ENCODE measurements at regions not wholly inside any gene's neighbourhood (a gene's known extent, or its start where the extent isn't known, plus 50 kb on each side); places are given as distances from the start of the nearest gene placed in this dataset.

DNA sequence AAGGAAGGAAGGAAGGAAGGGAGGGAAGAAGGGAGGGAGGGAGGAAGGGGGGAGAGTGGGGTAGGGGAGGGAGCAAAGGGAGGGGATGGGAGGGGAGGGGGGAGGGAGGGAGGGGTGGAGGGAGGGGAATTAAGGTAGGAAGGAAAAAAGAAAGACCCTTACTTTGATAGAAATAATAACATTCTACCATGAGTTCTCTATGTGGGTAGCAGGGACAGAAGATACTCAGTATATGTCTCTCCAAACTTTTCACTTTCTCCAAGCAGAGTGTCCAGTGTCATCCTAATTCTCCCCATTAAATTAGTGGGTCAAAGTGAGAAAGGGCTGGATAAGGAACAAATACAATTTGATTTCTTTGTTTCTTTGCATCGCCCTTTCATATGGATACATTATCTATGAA, 553.4 kb upstream of the USP15 start:
- Histone ChIP-seq H3K4me3 (no peak overlapping the region), H3K9me2 (ENCODE audit: insufficient read depth) (no peaks in the 10 kb centered on the region), H3K27me3 (replicated peaks; ENCODE audit: insufficient read depth) (no peaks in the 10 kb centered on the region), H3F3A (ENCODE audit: insufficient read depth) (no peaks in the 10 kb centered on the region), H3K27ac (no peak overlapping the region), H2AFZ (no peak overlapping the region), H3K79me2 (ENCODE audit: insufficient read depth) (no peaks in the 10 kb centered on the region), H3K9me3 (ENCODE audit: low read depth) (no peaks in the 10 kb centered on the region), H3K4me2 (ENCODE audit: unreplicated experiment) (no peak overlapping the region), H3K36me3 (ENCODE audit: low read depth) (no peaks in the 10 kb centered on the region), H3K9ac (no peak overlapping the region), H4K20me1 (ENCODE audit: insufficient read depth) (no peaks in the 10 kb centered on the region), H3K4me1 (ENCODE audit: insufficient read depth) (no peaks in the 10 kb centered on the region)
- no peak for DNase-seq
- in situ Hi-C loops (cut with MboI): no loop called here
- WGBS, 2 experiments (ENCODE audit: low coverage in 1 of 2, low lambda C conversion rate in 2 of 2, missing lambda C conversion rate in 2 of 2): 81 to 88% methylated on average over 1 of the region's 1 CpG
- TF ChIP-seq EZH2phosphoT487 (IDR thresholded peaks at IDR 0.05; ENCODE audit: insufficient read depth, low read depth): no peak
- no peak for TF ChIP-seq EZH2 (IDR thresholded peaks at IDR 0.05; ENCODE audit: insufficient read depth, poor library complexity, severe bottlenecking)

DNA sequence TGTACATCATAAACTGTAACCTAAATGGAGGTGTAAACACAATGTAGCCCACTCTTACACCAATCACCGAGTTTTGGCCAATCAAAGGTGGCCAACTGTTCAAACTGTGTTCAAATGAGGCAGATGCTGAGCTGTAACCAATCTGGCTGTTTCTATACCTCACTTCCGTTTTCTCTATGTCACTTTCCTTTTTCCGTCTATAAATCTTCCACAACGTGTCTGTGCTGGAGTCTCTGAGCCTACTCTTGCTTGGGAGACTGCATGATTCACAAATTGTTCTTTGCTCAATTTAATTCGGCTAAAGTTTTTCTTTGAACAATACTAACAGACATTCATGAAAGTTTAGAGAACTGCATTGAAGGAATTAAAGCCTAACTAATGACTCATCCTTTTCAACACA, 547.1 kb upstream of the USP15 start:
- peak; percentile 0 for DNase-seq
- Histone ChIP-seq H3K27ac (no peak overlapping the region), H3K79me2 (ENCODE audit: insufficient read depth) (no peaks in the 10 kb centered on the region), H4K20me1 (ENCODE audit: insufficient read depth) (no peaks in the 10 kb centered on the region), H3K9me3 (ENCODE audit: low read depth) (no peaks in the 10 kb centered on the region), H3K4me3 (no peak overlapping the region), H3F3A (ENCODE audit: insufficient read depth) (no peaks in the 10 kb centered on the region), H3K9ac (no peak overlapping the region), H3K36me3 (ENCODE audit: low read depth) (no peaks in the 10 kb centered on the region), H2AFZ (no peak overlapping the region), H3K27me3 (replicated peaks; ENCODE audit: insufficient read depth) (no peaks in the 10 kb centered on the region), H3K4me2 (ENCODE audit: unreplicated experiment) (no peak overlapping the region), H3K9me2 (ENCODE audit: insufficient read depth) (no peaks in the 10 kb centered on the region), H3K4me1 (ENCODE audit: insufficient read depth) (no peaks in the 10 kb centered on the region)
- in situ Hi-C loops (cut with MboI): no loop called here
- TF ChIP-seq EZH2 (IDR thresholded peaks at IDR 0.05; ENCODE audit: insufficient read depth, poor library complexity, severe bottlenecking) (no peak), EZH2phosphoT487 (IDR thresholded peaks at IDR 0.05; ENCODE audit: insufficient read depth, low read depth) (no peak)
- 53 to 55% methylated on average over 5 of the region's 5 CpGs for WGBS, 2 experiments (ENCODE audit: low coverage in 1 of 2, low lambda C conversion rate in 2 of 2, missing lambda C conversion rate in 2 of 2)

DNA sequence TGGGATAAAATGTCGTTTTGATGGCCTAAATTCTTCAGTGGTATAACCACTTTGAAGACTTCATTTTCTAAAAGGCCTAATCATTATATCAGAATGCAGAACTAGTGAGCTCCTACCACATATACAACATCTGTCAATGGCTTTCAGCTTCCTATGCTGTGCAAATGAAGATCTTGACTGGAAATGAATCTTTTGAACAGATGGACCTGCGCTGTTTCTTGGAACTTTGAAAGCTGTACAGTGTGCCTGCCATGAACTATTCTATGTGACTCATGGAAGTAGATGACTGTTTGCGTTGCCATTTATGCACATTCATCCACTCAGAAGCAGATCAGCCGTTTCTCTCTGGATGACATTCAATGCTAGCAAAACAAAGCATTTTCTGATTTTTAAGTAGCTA, 542.2 kb upstream of the USP15 start:
- H4K20me1 ChIP-seq (ENCODE audit: insufficient read depth): no peaks in the 10 kb centered on the region
- no peak overlapping the region for H3K4me3 ChIP-seq
- 48 to 50% methylated on average over 4 of the region's 4 CpGs for WGBS, 2 experiments (ENCODE audit: low coverage in 1 of 2, low lambda C conversion rate in 2 of 2, missing lambda C conversion rate in 2 of 2)
- H3K9me3 ChIP-seq (ENCODE audit: low read depth): no peaks in the 10 kb centered on the region
- in situ Hi-C loops (cut with MboI): no loop called here
- H3K27me3 ChIP-seq (replicated peaks; ENCODE audit: insufficient read depth): no peaks in the 10 kb centered on the region
- no peak for TF ChIP-seq EZH2 (IDR thresholded peaks at IDR 0.05; ENCODE audit: insufficient read depth, poor library complexity, severe bottlenecking)
- no peak for TF ChIP-seq EZH2phosphoT487 (IDR thresholded peaks at IDR 0.05; ENCODE audit: insufficient read depth, low read depth)
- H3K27ac ChIP-seq: no peak overlapping the region
- no peak overlapping the region for H3K4me2 ChIP-seq (ENCODE audit: unreplicated experiment)
- no peaks in the 10 kb centered on the region for H3K36me3 ChIP-seq (ENCODE audit: low read depth)
- H3K9ac ChIP-seq: no peak overlapping the region
- DNase-seq: peak; percentile 2
- no peaks in the 10 kb centered on the region for H3K4me1 ChIP-seq (ENCODE audit: insufficient read depth)
- no peaks in the 10 kb centered on the region for H3K9me2 ChIP-seq (ENCODE audit: insufficient read depth)
- no peaks in the 10 kb centered on the region for H3K79me2 ChIP-seq (ENCODE audit: insufficient read depth)
- H3F3A ChIP-seq (ENCODE audit: insufficient read depth): no peaks in the 10 kb centered on the region
- H2AFZ ChIP-seq: no peak overlapping the region

DNA sequence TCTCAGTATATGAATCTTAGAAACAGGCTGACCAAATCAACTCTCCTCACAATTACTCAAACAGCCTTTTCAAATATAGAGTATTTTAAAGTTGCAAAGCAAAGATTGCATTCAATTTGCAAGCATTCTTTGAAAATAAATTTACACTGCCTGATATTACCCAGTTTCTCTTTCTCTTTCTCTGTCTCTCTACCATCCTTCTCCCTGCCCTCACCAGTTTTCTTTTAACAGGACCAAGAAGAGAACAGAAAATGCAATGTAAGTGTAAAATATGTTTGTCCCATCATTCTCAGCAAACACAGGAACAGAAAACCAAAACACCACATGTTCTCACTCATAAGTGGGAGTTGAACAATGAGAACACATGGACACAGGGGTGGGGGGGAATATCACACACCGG, 520.3 kb upstream of the USP15 start:
- Histone ChIP-seq H3K9me2 (ENCODE audit: insufficient read depth) (no peaks in the 10 kb centered on the region), H3K9me3 (ENCODE audit: low read depth) (no peaks in the 10 kb centered on the region), H3K4me1 (ENCODE audit: insufficient read depth) (no peaks in the 10 kb centered on the region), H2AFZ (no peak overlapping the region), H3K4me2 (ENCODE audit: unreplicated experiment) (no peak overlapping the region), H3K36me3 (ENCODE audit: low read depth) (no peaks in the 10 kb centered on the region), H3K9ac (no peak overlapping the region), H3F3A (ENCODE audit: insufficient read depth) (no peaks in the 10 kb centered on the region), H3K79me2 (ENCODE audit: insufficient read depth) (no peaks in the 10 kb centered on the region), H3K27ac (no peak overlapping the region), H4K20me1 (ENCODE audit: insufficient read depth) (no peaks in the 10 kb centered on the region), H3K4me3 (no peak overlapping the region), H3K27me3 (replicated peaks; ENCODE audit: insufficient read depth) (no peaks in the 10 kb centered on the region)
- in situ Hi-C loops (cut with MboI): no loop called here
- WGBS, 2 experiments (ENCODE audit: low coverage in 1 of 2, low lambda C conversion rate in 2 of 2, missing lambda C conversion rate in 2 of 2): 50% methylated on average over 1 of the region's 1 CpG
- DNase-seq: no peak
- TF ChIP-seq EZH2 (IDR thresholded peaks at IDR 0.05; ENCODE audit: insufficient read depth, poor library complexity, severe bottlenecking) (no peak), EZH2phosphoT487 (IDR thresholded peaks at IDR 0.05; ENCODE audit: insufficient read depth, low read depth) (no peak)

DNA sequence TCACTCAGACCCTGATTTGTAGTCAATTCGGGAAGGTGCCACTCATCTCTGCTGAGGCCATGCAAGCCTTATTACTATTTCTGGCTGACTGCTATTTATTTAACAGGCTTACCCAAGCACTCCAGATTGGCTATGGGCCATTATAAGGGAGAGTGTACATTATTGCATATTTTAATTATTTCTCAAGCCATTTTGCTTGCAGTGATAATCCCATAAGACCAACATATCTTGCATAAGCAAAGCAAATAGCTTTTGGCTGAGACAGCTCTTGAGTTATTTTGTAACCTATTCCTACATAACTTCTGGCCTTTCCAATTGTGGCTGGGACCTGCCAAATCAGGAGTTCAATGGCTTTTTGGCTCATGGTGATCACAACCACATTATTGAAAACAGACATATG, 509.6 kb upstream of the USP15 start:
- Histone ChIP-seq H3K9me2 (ENCODE audit: insufficient read depth) (no peaks in the 10 kb centered on the region), H3K9me3 (ENCODE audit: low read depth) (no peaks in the 10 kb centered on the region), H3K4me3 (no peak overlapping the region), H3K9ac (no peak overlapping the region), H2AFZ (no peak overlapping the region), H3F3A (ENCODE audit: insufficient read depth) (no peaks in the 10 kb centered on the region), H3K27me3 (replicated peaks; ENCODE audit: insufficient read depth) (no peaks in the 10 kb centered on the region), H4K20me1 (ENCODE audit: insufficient read depth) (no peaks in the 10 kb centered on the region), H3K36me3 (ENCODE audit: low read depth) (no peaks in the 10 kb centered on the region), H3K27ac (no peak overlapping the region), H3K79me2 (ENCODE audit: insufficient read depth) (no peaks in the 10 kb centered on the region), H3K4me2 (ENCODE audit: unreplicated experiment) (no peak overlapping the region), H3K4me1 (ENCODE audit: insufficient read depth) (no peaks in the 10 kb centered on the region)
- peak; percentile 26 for DNase-seq
- 65 to 78% methylated on average over 1 of the region's 1 CpG for WGBS, 2 experiments (ENCODE audit: low coverage in 1 of 2, low lambda C conversion rate in 2 of 2, missing lambda C conversion rate in 2 of 2)
- in situ Hi-C loops (cut with MboI): no loop called here
- TF ChIP-seq EZH2phosphoT487 (IDR thresholded peaks at IDR 0.05; ENCODE audit: insufficient read depth, low read depth) (no peak), EZH2 (IDR thresholded peaks at IDR 0.05; ENCODE audit: insufficient read depth, poor library complexity, severe bottlenecking) (no peak)
